ENCODE measurements at regions not wholly inside any gene's neighbourhood (a gene's known extent, or its start where the extent isn't known, plus 50 kb on each side); places are given as distances from the start of the nearest gene placed in this dataset.

- Histone ChIP-seq H3K36me3 (ENCODE audit: insufficient read depth, low read length) (no peaks in the 10 kb centered on the region), H2AFZ (ENCODE audit: low read length) (no peak overlapping the region), H3K4me2 (ENCODE audit: low read depth, low read length, poor library complexity, severe bottlenecking) (no peak overlapping the region), H4K20me1 (ENCODE audit: insufficient read depth, low read depth, low read length) (no peaks in the 10 kb centered on the region), H3K9me3 (ENCODE audit: low read length) (no peaks in the 10 kb centered on the region), H3K9me2 (replicated peaks; ENCODE audit: insufficient read depth, low read length) (no peaks in the 10 kb centered on the region), H3K27me3 (ENCODE audit: low read length) (no peaks in the 10 kb centered on the region), H3K9ac (ENCODE audit: low read length) (no peak overlapping the region), H3K4me3 (ENCODE audit: low read length) (no peak overlapping the region), H3K4me1 (ENCODE audit: low read length) (peaks cover 15% of the 10 kb centered on the region), H3K79me2 (ENCODE audit: low read length) (no peaks in the 10 kb centered on the region), H3K27ac (ENCODE audit: low read length) (no peak overlapping the region)
- DNase-seq: no peak
Observed at GRCh38 chr1:87833166-87833565, 504.5 kb downstream of the LMO4 start.

- H3K79me2 ChIP-seq (ENCODE audit: low read length): no peaks in the 10 kb centered on the region
- H3K27ac ChIP-seq (ENCODE audit: low read length): no peak overlapping the region
- H3K9me3 ChIP-seq (ENCODE audit: low read length): no peaks in the 10 kb centered on the region
- H3K36me3 ChIP-seq (ENCODE audit: insufficient read depth, low read length): no peaks in the 10 kb centered on the region
- peaks cover 15% of the 10 kb centered on the region for H3K4me1 ChIP-seq (ENCODE audit: low read length)
- no peak overlapping the region for H3K4me3 ChIP-seq (ENCODE audit: low read length)
- no peak for DNase-seq
- H3K27me3 ChIP-seq (ENCODE audit: low read length): no peaks in the 10 kb centered on the region
- H4K20me1 ChIP-seq (ENCODE audit: insufficient read depth, low read depth, low read length): no peaks in the 10 kb centered on the region
- H3K9ac ChIP-seq (ENCODE audit: low read length): no peak overlapping the region
- no peak overlapping the region for H2AFZ ChIP-seq (ENCODE audit: low read length)
- no peaks in the 10 kb centered on the region for H3K9me2 ChIP-seq (replicated peaks; ENCODE audit: insufficient read depth, low read length)
- H3K4me2 ChIP-seq (ENCODE audit: low read depth, low read length, poor library complexity, severe bottlenecking): no peak overlapping the region
Observed at GRCh38 chr1:87834151-87834550, 505.5 kb downstream of the LMO4 start.

- DNase-seq: no peak
- Histone ChIP-seq H3K79me2 (ENCODE audit: low read length) (no peaks in the 10 kb centered on the region), H3K4me2 (ENCODE audit: low read depth, low read length, poor library complexity, severe bottlenecking) (no peak overlapping the region), H3K4me1 (ENCODE audit: low read length) (peaks cover 11% of the 10 kb centered on the region), H2AFZ (ENCODE audit: low read length) (no peak overlapping the region), H3K4me3 (ENCODE audit: low read length) (no peak overlapping the region), H3K36me3 (ENCODE audit: insufficient read depth, low read length) (no peaks in the 10 kb centered on the region), H3K9ac (ENCODE audit: low read length) (no peak overlapping the region), H3K9me2 (replicated peaks; ENCODE audit: insufficient read depth, low read length) (no peaks in the 10 kb centered on the region), H3K27ac (ENCODE audit: low read length) (no peak overlapping the region), H4K20me1 (ENCODE audit: insufficient read depth, low read depth, low read length) (no peaks in the 10 kb centered on the region), H3K9me3 (ENCODE audit: low read length) (no peaks in the 10 kb centered on the region), H3K27me3 (ENCODE audit: low read length) (no peaks in the 10 kb centered on the region)
Observed at GRCh38 chr1:87834941-87835340, 506.3 kb downstream of the LMO4 start.

- DNase-seq: no peak
- Histone ChIP-seq H3K9ac (ENCODE audit: low read length) (no peak overlapping the region), H3K79me2 (ENCODE audit: low read length) (no peaks in the 10 kb centered on the region), H3K36me3 (ENCODE audit: insufficient read depth, low read length) (no peaks in the 10 kb centered on the region), H3K9me2 (replicated peaks; ENCODE audit: insufficient read depth, low read length) (no peaks in the 10 kb centered on the region), H3K27ac (ENCODE audit: low read length) (no peak overlapping the region), H3K27me3 (ENCODE audit: low read length) (no peaks in the 10 kb centered on the region), H3K4me3 (ENCODE audit: low read length) (no peak overlapping the region), H3K4me2 (ENCODE audit: low read depth, low read length, poor library complexity, severe bottlenecking) (no peak overlapping the region), H3K9me3 (ENCODE audit: low read length) (no peaks in the 10 kb centered on the region), H2AFZ (ENCODE audit: low read length) (no peak overlapping the region), H3K4me1 (ENCODE audit: low read length) (peaks cover 8% of the 10 kb centered on the region), H4K20me1 (ENCODE audit: insufficient read depth, low read depth, low read length) (no peaks in the 10 kb centered on the region)
Observed at GRCh38 chr1:87840767-87841166, 512.1 kb downstream of the LMO4 start.

- Histone ChIP-seq H3K4me2 (ENCODE audit: low read depth, low read length, poor library complexity, severe bottlenecking) (no peak overlapping the region), H3K9me3 (ENCODE audit: low read length) (no peaks in the 10 kb centered on the region), H3K9ac (ENCODE audit: low read length) (no peak overlapping the region), H3K36me3 (ENCODE audit: insufficient read depth, low read length) (no peaks in the 10 kb centered on the region), H3K9me2 (replicated peaks; ENCODE audit: insufficient read depth, low read length) (no peaks in the 10 kb centered on the region), H3K79me2 (ENCODE audit: low read length) (no peaks in the 10 kb centered on the region), H4K20me1 (ENCODE audit: insufficient read depth, low read depth, low read length) (no peaks in the 10 kb centered on the region), H3K4me1 (ENCODE audit: low read length) (peaks cover 8% of the 10 kb centered on the region), H2AFZ (ENCODE audit: low read length) (no peak overlapping the region), H3K27ac (ENCODE audit: low read length) (no peak overlapping the region), H3K4me3 (ENCODE audit: low read length) (no peak overlapping the region), H3K27me3 (ENCODE audit: low read length) (no peaks in the 10 kb centered on the region)
- no peak for DNase-seq
Observed at GRCh38 chr1:87841332-87841731, 512.7 kb downstream of the LMO4 start.

- no peak overlapping the region for H3K9ac ChIP-seq (ENCODE audit: low read length)
- no peak overlapping the region for H3K4me3 ChIP-seq (ENCODE audit: low read length)
- no peaks in the 10 kb centered on the region for H3K9me2 ChIP-seq (replicated peaks; ENCODE audit: insufficient read depth, low read length)
- H3K9me3 ChIP-seq (ENCODE audit: low read length): no peaks in the 10 kb centered on the region
- no peaks in the 10 kb centered on the region for H3K36me3 ChIP-seq (ENCODE audit: insufficient read depth, low read length)
- no peaks in the 10 kb centered on the region for H4K20me1 ChIP-seq (ENCODE audit: insufficient read depth, low read depth, low read length)
- H2AFZ ChIP-seq (ENCODE audit: low read length): no peak overlapping the region
- H3K27ac ChIP-seq (ENCODE audit: low read length): no peak overlapping the region
- no peaks in the 10 kb centered on the region for H3K27me3 ChIP-seq (ENCODE audit: low read length)
- H3K4me1 ChIP-seq (ENCODE audit: low read length): peaks cover 8% of the 10 kb centered on the region
- no peak overlapping the region for H3K4me2 ChIP-seq (ENCODE audit: low read depth, low read length, poor library complexity, severe bottlenecking)
- no peaks in the 10 kb centered on the region for H3K79me2 ChIP-seq (ENCODE audit: low read length)
- DNase-seq: no peak
Observed at GRCh38 chr1:87842156-87842555, 513.5 kb downstream of the LMO4 start.

- Histone ChIP-seq H3K4me2 (ENCODE audit: low read depth, low read length, poor library complexity, severe bottlenecking) (no peak overlapping the region), H3K9me2 (replicated peaks; ENCODE audit: insufficient read depth, low read length) (no peaks in the 10 kb centered on the region), H2AFZ (ENCODE audit: low read length) (no peak overlapping the region), H3K36me3 (ENCODE audit: insufficient read depth, low read length) (no peaks in the 10 kb centered on the region), H3K27ac (ENCODE audit: low read length) (no peak overlapping the region), H3K79me2 (ENCODE audit: low read length) (no peaks in the 10 kb centered on the region), H3K27me3 (ENCODE audit: low read length) (no peaks in the 10 kb centered on the region), H3K4me1 (ENCODE audit: low read length) (peaks cover 8% of the 10 kb centered on the region), H3K9me3 (ENCODE audit: low read length) (no peaks in the 10 kb centered on the region), H4K20me1 (ENCODE audit: insufficient read depth, low read depth, low read length) (no peaks in the 10 kb centered on the region), H3K4me3 (ENCODE audit: low read length) (no peak overlapping the region), H3K9ac (ENCODE audit: low read length) (no peak overlapping the region)
- DNase-seq: no peak
Observed at GRCh38 chr1:87844251-87844650, 515.6 kb downstream of the LMO4 start.

- H3K4me2 ChIP-seq (ENCODE audit: low read depth, low read length, poor library complexity, severe bottlenecking): no peak overlapping the region
- DNase-seq: no peak
- H3K9me3 ChIP-seq (ENCODE audit: low read length): no peaks in the 10 kb centered on the region
- H3K79me2 ChIP-seq (ENCODE audit: low read length): no peaks in the 10 kb centered on the region
- no peak overlapping the region for H3K9ac ChIP-seq (ENCODE audit: low read length)
- H3K4me1 ChIP-seq (ENCODE audit: low read length): no peaks in the 10 kb centered on the region
- H2AFZ ChIP-seq (ENCODE audit: low read length): no peak overlapping the region
- H3K36me3 ChIP-seq (ENCODE audit: insufficient read depth, low read length): no peaks in the 10 kb centered on the region
- no peaks in the 10 kb centered on the region for H4K20me1 ChIP-seq (ENCODE audit: insufficient read depth, low read depth, low read length)
- no peaks in the 10 kb centered on the region for H3K9me2 ChIP-seq (replicated peaks; ENCODE audit: insufficient read depth, low read length)
- no peaks in the 10 kb centered on the region for H3K27me3 ChIP-seq (ENCODE audit: low read length)
- H3K27ac ChIP-seq (ENCODE audit: low read length): no peak overlapping the region
- H3K4me3 ChIP-seq (ENCODE audit: low read length): no peak overlapping the region
Observed at GRCh38 chr1:87851490-87851889, 522.8 kb downstream of the LMO4 start.
